ENCODE measurements at regions not wholly inside any gene's neighbourhood (a gene's known extent, or its start where the extent isn't known, plus 50 kb on each side); places are given as distances from the start of the nearest gene placed in this dataset.

DNA sequence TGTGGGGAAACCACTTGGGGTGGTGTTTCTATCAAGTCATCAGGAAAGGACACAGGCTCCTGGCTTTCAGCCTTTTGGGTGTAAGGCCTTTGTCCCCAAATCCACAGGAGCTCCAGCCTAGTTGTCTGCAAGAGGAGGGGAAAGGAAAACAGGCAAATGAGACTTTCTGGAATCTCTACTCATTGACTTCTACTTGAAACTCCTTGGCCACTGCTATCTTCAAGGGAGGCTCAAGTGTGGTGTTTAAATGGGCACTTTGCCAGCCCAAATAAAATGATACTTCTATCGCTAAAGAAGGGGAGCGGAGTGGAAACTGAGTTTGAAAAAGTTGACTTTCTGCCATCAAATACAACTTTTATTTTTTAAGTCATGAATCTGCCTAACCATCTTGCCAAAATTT lies 445.9 kb upstream of the RGS6 start:
- TF ChIP-seq POLR2A (IDR thresholded peaks at IDR 0.05; ENCODE audit: low read length) (no peak), GATA1 (IDR thresholded peaks at IDR 0.05; ENCODE audit: low read depth, low read length) (no peak)

Measured in erythroblast (primary cell).